NCI-H2081 treated with DMSO at 0.1 percent for 48 hours (cell line): ENCODE measurements at regions not wholly inside any gene's neighbourhood (a gene's known extent, or its start where the extent isn't known, plus 50 kb on each side); places are given as distances from the start of the nearest gene placed in this dataset.

Source experiments
- DNase-seq: peaks from one replicate; lab custom pipeline; 2025; lab: John Stamatoyannopoulos, UW

DNA sequence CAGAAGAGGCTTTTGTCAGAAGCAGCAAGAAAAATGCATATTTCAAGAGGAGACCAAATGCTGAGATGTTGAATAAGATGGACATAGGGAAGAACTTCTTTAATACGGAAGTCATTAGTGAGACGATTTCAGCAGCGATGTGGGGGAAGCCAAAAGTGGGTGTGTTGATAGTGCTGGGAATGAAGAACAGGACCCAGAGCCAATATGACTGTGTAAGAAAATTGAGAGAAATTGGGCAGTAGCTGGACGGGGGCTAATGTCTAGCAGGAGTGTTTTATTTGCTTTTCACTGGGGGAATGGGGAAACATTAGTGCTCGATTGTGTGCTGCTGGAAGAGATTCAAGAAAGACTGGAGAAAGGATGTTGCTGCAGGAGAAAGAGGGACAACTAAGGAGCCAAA, 788.7 kb upstream of the KLHL29 start:
- DNase-seq: no peak

DNA sequence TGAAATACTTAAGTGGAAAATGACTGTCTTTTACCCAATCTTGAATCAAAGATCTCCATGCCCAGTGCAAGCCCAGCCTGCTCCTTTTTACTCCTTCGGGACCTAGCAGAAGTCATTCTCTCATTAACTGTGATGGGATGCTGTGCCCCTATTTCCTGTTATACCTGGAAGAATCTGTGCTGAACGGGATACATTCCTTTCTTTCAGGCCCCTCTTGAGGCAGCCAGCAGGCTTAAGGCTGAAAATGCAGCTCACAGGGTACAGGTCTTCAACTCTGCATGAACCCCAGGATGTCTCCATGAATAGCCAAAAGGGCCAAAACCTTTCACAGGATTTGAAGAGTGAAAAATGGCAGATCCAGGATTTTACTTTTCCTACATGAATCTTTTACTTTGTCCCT, 784.8 kb upstream of the KLHL29 start:
- no peak for DNase-seq

DNA sequence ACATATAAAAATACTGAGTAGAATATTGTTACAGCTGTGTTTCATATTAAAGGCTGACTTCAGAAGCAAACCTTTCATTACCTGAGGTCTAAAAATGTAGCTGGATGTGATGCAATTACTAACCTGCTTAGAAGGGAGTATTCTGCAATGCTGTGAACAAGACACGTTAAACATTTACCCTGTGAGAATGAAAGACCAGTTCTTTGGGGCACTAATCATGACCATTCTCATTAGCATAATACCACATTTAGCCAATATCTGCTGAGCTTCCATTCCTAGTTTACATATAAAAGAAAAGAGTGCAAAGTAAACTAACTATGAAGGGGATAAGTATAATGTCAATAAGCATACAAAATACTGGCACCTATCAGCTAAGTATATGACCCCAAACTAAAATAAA, 784.0 kb upstream of the KLHL29 start:
- DNase-seq: no peak

DNA sequence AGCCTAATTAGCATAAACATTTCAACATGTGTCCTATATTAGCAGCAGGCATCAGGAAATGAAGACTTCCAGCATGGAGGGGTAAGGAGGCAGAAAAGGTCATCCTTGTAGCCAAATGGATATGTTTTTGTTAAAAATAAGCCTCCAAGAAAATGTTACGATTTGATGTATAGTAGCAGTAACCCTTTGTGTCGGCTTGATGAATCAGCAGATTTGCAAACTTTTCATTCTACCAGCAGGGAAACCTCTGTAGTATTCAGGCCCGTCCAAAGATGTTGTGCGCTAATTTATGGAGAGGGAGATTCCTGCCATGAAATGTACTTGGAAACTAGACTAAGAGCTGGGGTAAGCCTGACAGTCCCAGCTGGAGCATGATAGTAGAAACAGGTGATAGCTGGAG, 780.8 kb upstream of the KLHL29 start:
- DNase-seq: no peak

DNA sequence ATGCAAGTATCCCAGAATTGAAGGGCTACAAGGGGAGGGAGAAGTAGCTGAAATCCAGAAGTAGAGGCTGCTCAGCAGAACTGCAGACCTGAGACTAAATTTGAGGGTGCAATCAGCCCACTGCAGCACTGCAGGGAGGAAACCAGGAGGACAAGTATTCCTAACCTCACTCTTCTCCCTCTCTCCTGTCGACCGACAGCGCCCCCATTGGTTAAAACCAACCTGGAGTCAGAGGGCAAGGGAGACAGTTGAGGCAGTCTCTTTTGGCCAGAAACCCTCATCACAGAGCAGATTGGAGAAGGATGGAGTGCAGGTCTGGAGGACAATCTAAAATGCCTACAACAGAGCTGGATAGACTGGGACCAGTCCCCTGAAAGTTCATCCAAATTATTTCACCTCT, 768.9 kb upstream of the KLHL29 start:
- DNase-seq: no peak

- no peak for DNase-seq
These were observed 761.4 kb upstream of the KLHL29 start for GRCh38 chr2:22623620-22624019.

DNA sequence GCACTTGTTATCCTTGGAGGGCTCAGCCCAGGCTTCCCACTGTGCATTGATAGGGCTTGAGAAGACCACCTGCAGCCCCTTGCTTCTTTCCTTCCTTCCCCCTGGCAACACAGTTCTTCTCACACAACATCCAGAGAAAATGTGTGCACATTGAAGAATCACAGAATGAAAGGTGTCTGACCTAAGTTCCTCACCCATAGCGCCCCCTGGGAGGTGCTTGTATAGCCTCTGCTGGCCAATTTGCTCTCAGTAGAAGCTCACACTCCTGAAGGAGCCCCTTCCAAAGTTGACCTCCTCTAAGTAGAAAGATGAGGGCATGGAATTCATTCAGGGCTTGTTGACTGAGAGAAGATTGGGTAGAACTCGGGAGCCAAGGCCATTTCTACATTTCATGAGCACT, 758.4 kb upstream of the KLHL29 start:
- no peak for DNase-seq

- DNase-seq: no peak
These were observed 756.8 kb upstream of the KLHL29 start for GRCh38 chr2:22628221-22628620.

GRCh38 chr2:22628906-22629305, 756.1 kb upstream of the KLHL29 start:
- DNase-seq: no peak

GRCh38 chr2:22634167-22634566, 750.8 kb upstream of the KLHL29 start:
- no peak for DNase-seq

DNA sequence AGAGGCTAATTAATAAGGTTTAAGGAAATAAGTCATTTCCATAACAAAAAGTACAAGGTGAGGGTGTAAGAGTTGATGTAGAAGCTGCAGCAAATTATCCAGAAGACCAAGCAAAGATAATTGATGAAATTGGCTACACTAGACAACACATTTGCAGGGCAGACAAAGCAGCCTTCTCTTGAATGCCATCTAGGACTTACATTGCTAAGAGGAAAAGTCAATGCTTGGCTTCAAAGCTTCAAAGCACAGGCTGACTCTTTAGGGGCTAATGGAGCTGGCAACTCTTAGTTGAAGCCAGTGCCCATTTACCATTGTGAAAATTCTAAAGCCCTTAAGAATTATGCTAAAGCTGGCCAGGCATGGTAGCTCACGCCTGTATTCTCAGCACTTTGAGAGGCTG, 728.6 kb upstream of the KLHL29 start:
- no peak for DNase-seq

- no peak for DNase-seq
These were observed 711.5 kb upstream of the KLHL29 start for GRCh38 chr2:22673529-22673928.

- DNase-seq: peak; percentile 90
These were observed 701.1 kb upstream of the KLHL29 start for GRCh38 chr2:22683914-22684313.

DNA sequence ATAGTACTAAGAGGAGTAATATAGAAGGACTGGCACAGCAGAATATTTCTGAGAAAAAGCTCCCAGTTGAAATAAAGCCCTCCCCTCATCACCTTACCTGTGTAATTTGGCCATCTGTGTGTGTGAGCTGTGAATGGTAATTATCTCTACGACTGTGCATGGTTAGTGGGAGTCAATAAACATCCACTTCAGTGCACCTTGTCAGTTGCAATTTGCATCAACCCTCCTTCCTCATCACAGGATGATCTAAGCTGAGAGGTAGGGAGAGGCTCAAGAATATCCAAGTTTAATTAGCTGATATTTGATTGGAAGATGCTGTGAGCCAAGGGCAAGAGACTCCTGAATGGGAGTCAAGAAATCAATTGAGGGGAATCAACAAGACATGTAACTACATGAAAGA, 694.9 kb upstream of the KLHL29 start:
- peak; percentile 67 for DNase-seq

DNA sequence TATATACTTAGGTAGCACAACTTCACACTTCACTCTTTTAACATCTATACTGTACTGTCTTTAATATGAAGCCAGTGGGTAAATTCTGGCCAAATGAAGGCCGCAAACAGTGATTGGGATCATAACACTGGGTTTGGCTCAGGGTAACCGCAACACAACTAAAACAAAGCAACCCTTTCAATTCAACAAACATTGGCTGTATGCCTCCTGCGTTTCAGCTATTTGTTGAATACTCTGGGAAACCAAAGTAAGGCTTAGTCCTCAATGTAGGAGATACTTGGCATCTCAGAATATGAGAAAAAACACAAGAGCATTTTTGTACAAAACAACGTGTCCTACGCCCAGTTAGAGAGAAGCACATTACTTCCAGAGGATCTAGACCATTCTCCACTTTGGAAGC, 693.3 kb upstream of the KLHL29 start:
- DNase-seq: no peak

DNA sequence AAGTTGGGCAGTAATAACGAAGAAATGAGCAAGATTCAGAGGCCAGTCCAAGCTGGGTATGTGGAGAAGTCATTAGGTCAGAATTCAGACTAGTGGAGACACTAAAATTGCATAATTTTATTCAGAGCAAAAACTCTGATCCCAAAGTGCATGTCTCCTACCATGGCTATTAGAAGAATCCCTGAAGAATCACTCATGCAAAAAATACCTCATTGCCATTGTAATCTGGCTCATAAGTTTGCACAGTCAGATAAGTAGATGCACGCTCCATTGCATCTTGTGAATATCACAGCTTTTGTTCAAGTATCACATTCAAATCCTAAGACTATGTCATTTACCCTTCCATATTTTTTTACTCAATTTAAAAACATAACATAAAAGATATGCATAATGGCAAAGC, 692.2 kb upstream of the KLHL29 start:
- DNase-seq: no peak

GRCh38 chr2:22694300-22694699, 690.7 kb upstream of the KLHL29 start:
- no peak for DNase-seq

GRCh38 chr2:22694856-22695255, 690.1 kb upstream of the KLHL29 start:
- no peak for DNase-seq

- no peak for DNase-seq
These were observed 687.8 kb upstream of the KLHL29 start for GRCh38 chr2:22697054-22697788.

GRCh38 chr2:22701561-22702160, 683.3 kb upstream of the KLHL29 start:
- no peak for DNase-seq

DNA sequence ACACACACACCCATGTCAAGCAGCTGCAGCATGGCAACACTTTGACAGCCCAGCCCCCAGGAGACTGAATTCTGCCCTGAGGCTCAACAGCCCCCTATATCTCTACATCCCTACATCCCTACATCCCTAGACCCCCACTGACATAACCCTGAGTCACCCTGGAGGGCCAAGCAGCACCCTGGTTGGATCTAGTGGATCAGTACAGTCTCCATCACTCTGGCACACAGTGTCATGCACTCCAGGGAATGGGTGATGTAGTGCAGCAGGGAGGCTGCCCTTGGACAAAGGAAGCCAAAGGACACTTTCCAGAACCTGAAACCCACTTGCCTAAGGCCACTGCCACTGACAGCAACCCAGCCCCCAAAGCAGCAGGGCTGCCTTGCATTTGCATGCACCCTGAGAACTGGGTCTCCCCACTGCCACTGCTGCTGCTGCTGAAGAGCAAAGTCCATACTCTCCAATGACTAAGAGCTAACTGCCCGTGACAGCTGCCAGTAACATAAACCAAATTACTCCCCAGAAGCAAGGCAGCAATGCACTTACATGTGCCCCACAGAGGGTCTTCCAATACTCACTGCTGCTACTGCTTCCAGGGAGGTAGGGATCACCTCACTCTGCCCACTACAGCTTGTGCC, 681.6 kb upstream of the KLHL29 start:
- DNase-seq: no peak

GRCh38 chr2:22719396-22719795, 665.6 kb upstream of the KLHL29 start:
- DNase-seq: no peak

- DNase-seq: no peak
These were observed 655.5 kb upstream of the KLHL29 start for GRCh38 chr2:22729466-22729865.
